ENCODE measurements at regions not wholly inside any gene's neighbourhood (a gene's known extent, or its start where the extent isn't known, plus 50 kb on each side); places are given as distances from the start of the nearest gene placed in this dataset.

- TF ChIP-seq GATA2 (IDR thresholded peaks at IDR 0.05; ENCODE audit: low read depth, low read length) (no peak), GATA3 (IDR thresholded peaks at IDR 0.05; ENCODE audit: low read depth, low read length) (no peak)
Measured at GRCh38 chr3:18512007-18512406, 86.9 kb upstream of the SATB1 start.

Data from SH-SY5Y (cell line).